ENCODE measurements at regions not wholly inside any gene's neighbourhood (a gene's known extent, or its start where the extent isn't known, plus 50 kb on each side); places are given as distances from the start of the nearest gene placed in this dataset.
"Not testable (repeated sequence)": the region's sequence is repeated elsewhere in the genome, so short reads cannot be mapped to it uniquely, and the experiment has no call there.

GRCh38 chr12:46942579-46942978, 116.8 kb upstream of the SLC38A4 start:
- in situ Hi-C loops (cut with MboI; ENCODE audit: low sequenced_read_pairs), result no loop called here

GRCh38 chr12:46944088-46944487, 118.3 kb upstream of the SLC38A4 start:
- in situ Hi-C loops (cut with MboI; ENCODE audit: low sequenced_read_pairs), result no loop called here

DNA sequence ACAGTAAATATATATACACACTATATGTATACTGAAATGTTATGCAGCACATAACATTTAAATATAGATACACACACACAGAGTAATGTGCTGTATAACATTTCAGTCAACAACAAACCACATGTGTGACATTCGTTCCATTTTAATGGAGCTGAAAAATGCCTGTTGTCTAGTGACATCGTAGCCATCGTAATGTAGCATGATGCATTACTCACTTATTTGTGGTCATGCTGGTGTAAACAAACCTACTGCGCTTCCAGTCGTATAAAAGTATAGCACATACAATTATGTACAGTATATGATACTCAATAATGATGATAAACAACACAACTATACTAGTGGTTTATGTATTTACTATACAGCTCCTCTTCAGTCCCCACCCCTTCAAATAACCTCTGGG, 119.0 kb upstream of the SLC38A4 start:
- in situ Hi-C loops (cut with MboI; ENCODE audit: low sequenced_read_pairs), result no loop called here

DNA sequence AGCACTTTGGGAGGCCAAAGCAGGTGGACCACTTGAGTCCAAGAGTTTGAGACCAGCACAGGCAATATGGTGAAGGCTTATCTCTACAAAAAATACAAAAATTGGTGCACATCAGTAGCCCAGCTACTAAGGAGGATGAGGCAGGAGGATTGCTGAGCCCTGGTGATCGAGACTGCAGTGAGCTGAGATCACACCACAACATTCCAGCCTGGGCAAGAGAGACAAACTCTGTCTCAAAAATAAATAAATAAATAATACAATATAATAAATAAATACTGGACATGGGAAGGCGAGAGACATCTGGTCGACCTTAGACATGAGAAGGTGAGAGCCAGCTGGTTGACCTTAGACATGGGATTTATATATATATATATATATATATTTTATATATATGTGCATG, 119.8 kb upstream of the SLC38A4 start:
- in situ Hi-C loops (cut with MboI; ENCODE audit: low sequenced_read_pairs), result no loop called here

DNA sequence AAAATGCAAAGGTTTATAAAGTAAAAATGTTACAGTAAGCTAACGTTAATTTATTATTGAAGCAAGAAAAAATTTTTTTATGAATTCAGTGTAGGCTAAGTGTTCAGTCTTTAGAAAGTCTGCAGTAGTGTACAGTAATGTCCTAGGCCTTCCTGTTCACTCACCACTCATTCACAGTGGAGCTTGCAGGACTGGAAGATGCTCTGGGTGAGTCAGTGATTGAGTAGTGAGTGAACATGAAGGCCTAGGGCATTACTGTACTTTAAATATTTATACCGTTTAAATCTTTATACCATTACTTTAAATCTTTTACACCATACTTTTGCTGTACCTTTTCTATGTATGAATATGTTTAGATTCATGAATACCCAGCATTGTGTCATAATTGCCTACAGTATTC, 120.3 kb upstream of the SLC38A4 start:
- in situ Hi-C loops (cut with MboI; ENCODE audit: low sequenced_read_pairs), result no loop called here

- in situ Hi-C loops (cut with MboI; ENCODE audit: low sequenced_read_pairs), result no loop called here
Measured at GRCh38 chr12:46948936-46949545, 123.2 kb upstream of the SLC38A4 start.

- in situ Hi-C loops (cut with MboI; ENCODE audit: low sequenced_read_pairs), result no loop called here
Measured at GRCh38 chr12:46950094-46950493, 124.3 kb upstream of the SLC38A4 start.

DNA sequence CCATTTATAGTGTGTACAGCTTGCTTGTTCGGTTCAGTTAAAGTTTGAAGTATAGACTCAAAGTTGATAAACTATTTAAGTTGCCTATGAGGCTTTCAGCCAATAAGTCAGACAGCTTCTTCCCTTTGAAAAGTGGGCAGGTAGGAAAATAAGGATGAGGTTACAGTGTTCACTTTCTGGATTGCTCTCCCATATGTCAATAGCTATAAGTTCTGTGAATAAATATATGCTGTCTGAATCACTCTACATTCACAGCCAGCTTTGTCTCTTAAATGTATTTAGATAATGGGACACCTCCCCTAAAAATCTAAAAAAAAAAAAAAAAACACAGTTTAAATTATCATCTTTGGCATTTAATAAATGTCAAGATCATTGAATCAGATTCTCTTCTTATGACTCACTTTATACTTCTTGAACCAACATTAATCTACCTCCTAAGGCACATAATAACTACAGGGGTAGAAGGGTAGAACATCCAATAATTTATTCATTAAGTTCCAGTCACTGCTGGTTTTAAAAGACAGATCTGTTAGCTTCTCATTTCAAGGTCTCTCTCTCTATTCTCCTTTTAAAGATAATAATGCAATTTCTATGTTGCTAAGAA, 126.4 kb upstream of the PCED1B start:
- in situ Hi-C loops (cut with MboI; ENCODE audit: low sequenced_read_pairs), result no loop called here

DNA sequence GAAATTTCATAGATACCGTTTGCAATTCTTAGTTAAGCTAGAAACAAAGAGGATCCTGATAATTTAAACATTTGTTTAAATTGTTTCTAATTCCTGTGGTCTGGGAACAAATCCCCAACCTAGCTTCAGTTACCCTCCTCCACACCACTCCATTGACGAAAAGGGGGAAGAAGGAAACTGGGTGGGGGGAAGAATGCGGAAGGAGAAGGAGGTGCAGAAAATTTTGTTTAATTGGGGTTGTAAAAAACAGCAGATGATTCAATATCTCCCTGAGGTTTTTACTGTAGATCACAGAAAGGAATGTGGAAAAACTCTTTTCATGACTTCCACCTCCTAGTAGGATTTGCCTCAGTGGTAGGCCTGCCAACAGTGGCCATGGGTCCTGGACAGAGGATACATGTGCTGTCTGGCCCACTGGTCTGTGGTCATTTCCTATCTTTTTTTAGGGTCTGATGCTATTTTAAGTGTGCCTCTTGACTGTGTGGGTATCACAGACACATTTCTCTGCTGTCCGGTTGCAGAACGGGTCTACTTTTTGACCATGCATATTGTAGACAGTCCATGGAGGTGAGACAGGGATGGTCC, 122.9 kb upstream of the PCED1B start:
- in situ Hi-C loops (cut with MboI; ENCODE audit: low sequenced_read_pairs), result no loop called here

DNA sequence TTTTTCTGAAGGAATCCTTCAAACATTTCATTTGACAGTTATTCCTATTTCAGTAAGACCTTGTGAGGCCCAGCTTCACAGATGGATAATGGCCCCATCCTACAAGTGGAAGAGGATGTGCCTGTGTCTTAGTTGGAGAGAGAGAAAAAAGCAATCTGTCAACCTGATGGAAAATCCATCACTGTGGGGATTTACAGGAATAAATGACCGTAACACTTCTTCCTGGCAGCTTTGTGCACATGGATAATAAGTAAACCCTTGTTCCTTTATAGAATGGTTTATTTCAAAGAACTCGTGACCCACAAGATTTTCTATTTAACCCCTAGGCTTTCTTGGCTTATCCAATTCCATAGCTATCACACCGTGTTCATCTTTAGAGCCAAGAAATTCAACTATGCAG, 121.4 kb upstream of the PCED1B start:
- in situ Hi-C loops (cut with MboI; ENCODE audit: low sequenced_read_pairs), result no loop called here

DNA sequence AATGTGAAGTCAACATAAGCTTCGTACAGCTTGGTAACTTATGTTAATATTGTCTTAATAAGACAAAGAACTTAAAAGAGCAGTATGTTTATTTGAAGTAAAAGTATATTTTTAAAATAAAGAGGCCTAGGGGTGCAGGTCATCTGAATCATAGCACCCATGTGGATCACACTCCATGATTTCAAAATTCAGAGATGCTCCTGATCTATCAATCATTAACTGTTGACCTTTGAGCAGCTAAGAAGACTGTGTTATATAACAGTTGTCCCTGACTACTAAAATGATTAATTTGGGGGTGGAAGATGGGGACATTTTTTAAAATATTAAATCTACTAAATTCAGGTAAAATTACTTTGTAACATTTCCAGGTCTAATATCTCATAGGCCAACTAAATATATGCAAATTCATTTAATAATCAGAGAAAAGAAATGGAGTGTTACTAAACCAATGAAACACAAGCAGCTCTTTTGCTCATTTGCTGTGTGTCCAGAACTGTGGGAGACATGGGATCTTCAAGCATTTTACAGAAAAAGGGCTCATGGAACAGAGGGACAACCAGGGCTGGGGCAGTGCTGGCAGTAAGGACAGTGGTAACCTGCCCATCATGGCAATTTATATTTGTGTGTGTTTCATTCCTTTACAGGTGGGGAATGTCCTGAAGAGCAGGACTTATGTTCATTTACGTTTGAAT, 120.7 kb upstream of the PCED1B start:
- in situ Hi-C loops (cut with MboI; ENCODE audit: low sequenced_read_pairs), result no loop called here

DNA sequence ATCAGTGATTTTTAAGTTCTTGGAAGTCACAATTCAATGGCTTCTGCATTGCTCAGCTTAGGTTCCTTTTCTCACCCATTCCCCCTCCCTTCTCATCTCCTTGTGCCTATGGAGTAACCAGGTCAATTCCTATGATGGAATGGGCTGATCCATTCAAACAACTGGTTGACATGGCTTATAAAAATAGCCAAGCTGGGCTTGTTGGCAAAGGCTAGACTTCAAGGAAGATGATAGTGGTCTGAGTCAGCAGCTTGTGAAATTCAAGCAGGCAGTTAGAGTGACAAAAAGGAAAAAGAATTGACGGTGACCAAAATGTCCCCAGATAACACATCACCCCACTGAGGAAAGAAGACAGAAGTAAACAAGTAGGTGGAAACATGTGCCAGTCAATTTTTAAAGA, 119.9 kb upstream of the PCED1B start:
- in situ Hi-C loops (cut with MboI; ENCODE audit: low sequenced_read_pairs), result no loop called here

DNA sequence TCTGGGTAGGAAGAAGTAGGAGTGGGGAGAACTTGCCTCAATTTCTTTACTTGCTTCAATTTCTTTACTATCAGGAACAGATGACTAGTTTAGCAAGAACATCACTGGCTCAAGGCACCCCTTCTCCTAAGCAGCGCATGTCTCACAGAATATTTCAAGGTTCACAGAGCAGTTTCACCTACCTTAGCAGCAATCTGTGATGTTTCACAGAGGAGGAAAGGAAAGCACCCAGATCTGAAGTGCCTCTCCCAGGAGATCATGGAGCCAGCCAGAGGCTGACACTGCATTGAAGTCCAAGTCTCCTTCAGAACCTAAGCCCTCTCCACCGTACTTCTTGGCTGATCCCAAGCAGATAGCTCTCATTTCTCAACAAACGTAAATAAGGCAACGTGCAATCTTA, 118.7 kb upstream of the PCED1B start:
- in situ Hi-C loops (cut with MboI; ENCODE audit: low sequenced_read_pairs), result no loop called here

DNA sequence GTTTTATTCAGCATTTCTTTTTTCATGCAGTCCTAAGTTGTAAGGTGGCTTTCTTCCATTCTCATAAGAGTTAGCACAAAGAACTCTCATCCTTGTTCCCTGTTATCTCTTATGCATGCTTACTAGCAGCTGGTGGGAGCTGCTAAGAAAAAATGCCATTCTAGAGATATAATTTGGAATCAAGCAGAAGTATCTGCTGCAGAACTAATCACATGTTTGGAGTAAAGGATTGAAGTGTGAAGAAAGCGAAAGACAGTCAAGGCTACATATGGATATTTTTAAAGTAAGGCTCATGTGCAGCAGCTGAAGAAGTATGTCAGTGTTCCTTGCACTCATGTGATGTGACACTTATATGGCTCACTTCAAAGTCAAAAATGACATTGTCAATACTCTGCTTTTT, 116.2 kb upstream of the PCED1B start:
- in situ Hi-C loops (cut with MboI; ENCODE audit: low sequenced_read_pairs), result no loop called here

GRCh38 chr12:46963977-46964971, 115.1 kb upstream of the PCED1B start:
- in situ Hi-C loops (cut with MboI; ENCODE audit: low sequenced_read_pairs), result no loop called here

- in situ Hi-C loops (cut with MboI; ENCODE audit: low sequenced_read_pairs), result no loop called here
Measured at GRCh38 chr12:46965137-46965536, 114.3 kb upstream of the PCED1B start.

DNA sequence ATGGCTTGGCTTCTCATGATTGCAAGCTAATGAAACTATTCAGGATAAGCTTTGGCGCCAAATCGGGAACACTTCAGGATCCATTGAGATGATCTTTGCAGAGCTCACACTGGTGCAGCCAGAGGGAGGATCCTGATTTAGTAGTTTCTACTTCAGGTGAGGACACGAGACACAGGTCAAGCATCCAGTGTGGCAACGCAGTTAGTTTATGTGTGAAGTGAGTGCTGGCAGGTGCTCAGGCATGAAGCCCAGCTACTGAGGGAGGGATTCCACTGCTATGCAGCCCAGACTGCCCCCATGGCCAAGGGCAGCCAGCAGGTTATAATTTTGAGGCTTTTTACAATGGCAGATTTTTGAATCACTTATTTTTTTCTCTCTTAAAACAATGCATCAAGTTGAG, 113.5 kb upstream of the PCED1B start:
- in situ Hi-C loops (cut with MboI; ENCODE audit: low sequenced_read_pairs), result no loop called here

GRCh38 chr12:46970636-46971035, 108.8 kb upstream of the PCED1B start:
- in situ Hi-C loops (cut with MboI; ENCODE audit: low sequenced_read_pairs), result no loop called here

GRCh38 chr12:46973937-46974336, 105.5 kb upstream of the PCED1B start:
- in situ Hi-C loops (cut with MboI; ENCODE audit: low sequenced_read_pairs), result not testable (repeated sequence)

DNA sequence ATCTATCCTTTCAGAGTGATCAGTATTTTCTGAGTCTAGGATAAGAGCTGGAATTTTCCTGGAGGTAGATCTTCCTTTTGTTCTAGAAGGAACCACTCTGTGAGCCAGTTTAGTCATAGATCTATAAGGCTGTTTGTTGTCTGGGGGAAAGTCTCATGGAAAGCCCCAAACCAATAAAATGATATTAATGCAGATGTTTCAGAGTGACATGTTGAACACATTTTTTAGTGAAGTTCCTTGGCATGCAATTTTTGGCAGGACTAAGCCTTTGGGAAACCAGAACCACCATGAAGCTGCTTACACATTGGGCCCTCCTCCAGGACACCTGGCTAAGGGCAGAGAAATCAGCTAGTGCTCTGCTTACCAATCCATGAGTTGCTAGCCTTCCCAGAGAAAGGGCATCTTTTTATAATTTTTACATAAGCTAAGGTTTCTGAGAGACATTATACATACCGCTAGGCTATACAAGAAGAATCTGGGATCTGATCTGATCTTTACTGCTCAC, 101.5 kb upstream of the PCED1B start:
- in situ Hi-C loops (cut with MboI; ENCODE audit: low sequenced_read_pairs), result no loop called here

- in situ Hi-C loops (cut with MboI; ENCODE audit: low sequenced_read_pairs), result loop anchor here (10.0 kb wide), 1 partner anchor 637 kb away; no protein-coding TSS in a partner anchor
Measured at GRCh38 chr12:46981622-46982021, 97.8 kb upstream of the PCED1B start.
